HL-60 (cell line): ENCODE measurements at regions not wholly inside any gene's neighbourhood (a gene's known extent, or its start where the extent isn't known, plus 50 kb on each side); places are given as distances from the start of the nearest gene placed in this dataset.

ENCODE experiments used
- CTCF ChIP-seq: IDR thresholded peaks from one replicate; pipeline ENCODE4 v1.5.1; 2011; ENCODE audit warnings: low read length, control low read depth, inconsistent platforms; ENCODE audit not compliant: insufficient read depth
- POLR2AphosphoS5 ChIP-seq: IDR thresholded peaks from 2 replicates; pipeline ENCODE4 v1.6.1; 2012; ENCODE audit warnings: low read depth

- no peak for TF ChIP-seq CTCF
- TF ChIP-seq POLR2AphosphoS5, result no peak
Observed at GRCh38 chr4:163959932-163960331, 465.4 kb downstream of the TMA16 start.
